ENCODE measurements at regions not wholly inside any gene's neighbourhood (a gene's known extent, or its start where the extent isn't known, plus 50 kb on each side); places are given as distances from the start of the nearest gene placed in this dataset.

- no peak for DNase-seq (ENCODE audit: low read depth in 1 of 2, low spot score in 1 of 2)
Observed at GRCh38 chr1:13878021-13878420, 178.0 kb downstream of the PRDM2 start.

- no peak for DNase-seq (ENCODE audit: low read depth in 1 of 2, low spot score in 1 of 2)
Observed at GRCh38 chr1:13878451-13878850, 178.5 kb downstream of the PRDM2 start.

GRCh38 chr1:13881385-13882088 is 181.5 kb downstream of the PRDM2 start:
- DNase-seq (ENCODE audit: low read depth in 1 of 2, low spot score in 1 of 2) = no peak

- no peak for DNase-seq (ENCODE audit: low read depth in 1 of 2, low spot score in 1 of 2)
Observed at GRCh38 chr1:13888351-13888986, 188.5 kb downstream of the PRDM2 start.

- DNase-seq (ENCODE audit: low read depth in 1 of 2, low spot score in 1 of 2) = no peak
Observed at GRCh38 chr1:13889495-13889894, 189.5 kb downstream of the PRDM2 start.

GRCh38 chr1:13890766-13891165 is 190.8 kb downstream of the PRDM2 start:
- DNase-seq (ENCODE audit: low read depth in 1 of 2, low spot score in 1 of 2) = no peak

GRCh38 chr1:13892198-13892597 is 192.2 kb downstream of the PRDM2 start:
- no peak for DNase-seq (ENCODE audit: low read depth in 1 of 2, low spot score in 1 of 2)

GRCh38 chr1:13892671-13893325 is 192.8 kb downstream of the PRDM2 start:
- no peak for DNase-seq (ENCODE audit: low read depth in 1 of 2, low spot score in 1 of 2)

- DNase-seq (ENCODE audit: low read depth in 1 of 2, low spot score in 1 of 2) = no peak
Observed at GRCh38 chr1:13893409-13893821, 193.4 kb downstream of the PRDM2 start.

GRCh38 chr1:13896932-13897331 is 196.9 kb downstream of the PRDM2 start:
- DNase-seq (ENCODE audit: low read depth in 1 of 2, low spot score in 1 of 2) = no peak

- no peak for DNase-seq (ENCODE audit: low read depth in 1 of 2, low spot score in 1 of 2)
Observed at GRCh38 chr1:13898406-13898805, 198.4 kb downstream of the PRDM2 start.

- no peak for DNase-seq (ENCODE audit: low read depth in 1 of 2, low spot score in 1 of 2)
Observed at GRCh38 chr1:13899856-13900255, 199.9 kb downstream of the PRDM2 start.

- no peak for DNase-seq (ENCODE audit: low read depth in 1 of 2, low spot score in 1 of 2)
Observed at GRCh38 chr1:13900583-13900982, 200.6 kb downstream of the PRDM2 start.

- DNase-seq (ENCODE audit: low read depth in 1 of 2, low spot score in 1 of 2) = no peak
Observed at GRCh38 chr1:13901039-13901438, 201.1 kb downstream of the PRDM2 start.

GRCh38 chr1:13901597-13901996 is 201.6 kb downstream of the PRDM2 start:
- DNase-seq (ENCODE audit: low read depth in 1 of 2, low spot score in 1 of 2) = no peak

GRCh38 chr1:13908128-13908527 is 208.1 kb downstream of the PRDM2 start:
- no peak for DNase-seq (ENCODE audit: low read depth in 1 of 2, low spot score in 1 of 2)

GRCh38 chr1:13911697-13912619 is 212.0 kb downstream of the PRDM2 start:
- DNase-seq (ENCODE audit: low read depth in 1 of 2, low spot score in 1 of 2) = no peak

- DNase-seq (ENCODE audit: low read depth in 1 of 2, low spot score in 1 of 2) = no peak
Observed at GRCh38 chr1:13913396-13913795, 213.4 kb downstream of the PRDM2 start.

GRCh38 chr1:13916530-13916929 is 216.5 kb downstream of the PRDM2 start:
- DNase-seq (ENCODE audit: low read depth in 1 of 2, low spot score in 1 of 2) = no peak

- no peak for DNase-seq (ENCODE audit: low read depth in 1 of 2, low spot score in 1 of 2)
Observed at GRCh38 chr1:13917607-13918006, 217.6 kb downstream of the PRDM2 start.

- DNase-seq (ENCODE audit: low read depth in 1 of 2, low spot score in 1 of 2) = no peak
Observed at GRCh38 chr1:13918862-13919261, 218.9 kb downstream of the PRDM2 start.

Measured in activated T-helper 1 cell treated with anti-CD3 and anti-CD28 coated beads, Interleukin-2, amount 50 U/mL, for 16 hours (primary cell).